GM12892 (cell line): ENCODE measurements at regions not wholly inside any gene's neighbourhood (a gene's known extent, or its start where the extent isn't known, plus 50 kb on each side); places are given as distances from the start of the nearest gene placed in this dataset.
"Not testable (repeated sequence)": the region's sequence is repeated elsewhere in the genome, so short reads cannot be mapped to it uniquely, and the experiment has no call there.

Experiments used
- DNase-seq: peaks from one replicate; pipeline ENCODE4 v3.0.0; 2011; ENCODE audit not compliant: insufficient read length
- FAIRE-seq: peaks from 2 replicates; lab custom pipeline; 2011; peaks lifted over from hg19 to GRCh38; lab: Jason Lieb, UNC
- POLR2A ChIP-seq: IDR thresholded peaks from 2 replicates; pipeline ENCODE4 v1.6.1; 2011; ENCODE audit warnings: low read depth, low read length, control low read depth
- POLR2AphosphoS5 ChIP-seq: IDR thresholded peaks from 2 replicates; pipeline ENCODE4 v1.6.1; 2011; ENCODE audit warnings: low read depth, low read length, control low read depth
- TAF1 ChIP-seq: IDR thresholded peaks from 2 replicates; pipeline ENCODE4 v1.6.1; 2011; ENCODE audit warnings: low read depth, mild to moderate bottlenecking, control low read depth, low read length, borderline replicate concordance

DNA sequence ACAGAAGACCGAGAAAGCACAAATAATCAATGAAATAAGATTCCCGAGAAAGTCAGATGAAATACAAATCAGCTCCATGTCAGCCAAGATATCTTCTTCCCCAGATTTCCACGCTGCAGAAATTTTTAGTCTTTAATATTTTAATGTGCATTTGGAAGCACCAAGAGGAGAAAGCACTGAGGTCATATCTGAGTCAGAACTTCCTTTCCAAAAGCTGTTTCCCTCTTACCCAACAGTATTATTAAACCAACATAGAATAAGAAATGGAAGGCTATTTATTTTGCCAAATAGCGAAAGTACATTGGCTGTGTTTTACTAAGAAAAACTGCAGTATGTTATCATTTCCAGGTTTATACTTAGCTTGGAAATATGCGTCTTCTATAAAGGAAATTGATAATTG is 772.1 kb upstream of the CDH9 start:
- no peak for DNase-seq
- no peak for TF ChIP-seq POLR2AphosphoS5
- TF ChIP-seq TAF1: no peak
- no peak for FAIRE-seq

DNA sequence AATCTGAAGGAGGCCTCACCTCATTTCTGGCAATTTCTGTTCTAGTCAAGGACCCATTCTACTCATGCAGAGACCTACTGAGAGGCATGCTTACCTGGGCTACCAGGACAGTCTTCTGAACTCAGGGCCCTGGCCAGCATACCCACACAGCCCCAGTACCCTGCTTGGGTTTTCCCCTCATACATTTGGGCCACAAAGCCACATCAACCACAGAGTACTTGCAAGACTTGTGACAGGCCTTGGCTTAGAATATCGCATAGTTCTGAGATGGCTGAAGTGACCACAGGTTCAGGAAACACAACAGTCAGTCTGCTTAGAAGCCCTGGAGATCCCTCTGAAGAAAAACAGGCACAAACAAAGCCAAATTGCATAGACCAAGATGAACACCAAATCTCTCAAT is 758.8 kb upstream of the CDH9 start:
- TF ChIP-seq POLR2A: no peak
- no peak for TF ChIP-seq POLR2AphosphoS5
- TF ChIP-seq TAF1: no peak
- DNase-seq (no peak), FAIRE-seq (no peak)

DNA sequence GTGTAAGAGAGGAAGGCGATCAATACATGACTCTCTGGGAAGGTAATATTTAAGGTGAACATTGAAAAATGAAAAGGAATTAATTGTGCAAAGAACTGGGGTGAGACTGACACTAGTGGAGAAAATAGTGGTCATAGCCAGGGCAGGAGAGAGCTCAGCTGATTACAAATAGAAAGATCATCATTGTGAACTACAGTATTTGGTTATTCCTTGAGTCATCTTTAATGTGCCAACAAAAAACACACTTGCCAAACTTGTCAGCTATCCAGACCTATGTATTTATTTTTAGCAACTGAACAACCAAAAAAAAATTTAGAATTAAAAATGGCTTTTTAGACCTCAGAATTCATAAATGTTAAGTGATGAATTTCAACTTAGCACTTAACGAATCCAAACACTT is 749.8 kb upstream of the CDH9 start:
- FAIRE-seq: no peak
- no peak for TF ChIP-seq POLR2A
- TF ChIP-seq TAF1: no peak
- no peak for TF ChIP-seq POLR2AphosphoS5
- no peak for DNase-seq

DNA sequence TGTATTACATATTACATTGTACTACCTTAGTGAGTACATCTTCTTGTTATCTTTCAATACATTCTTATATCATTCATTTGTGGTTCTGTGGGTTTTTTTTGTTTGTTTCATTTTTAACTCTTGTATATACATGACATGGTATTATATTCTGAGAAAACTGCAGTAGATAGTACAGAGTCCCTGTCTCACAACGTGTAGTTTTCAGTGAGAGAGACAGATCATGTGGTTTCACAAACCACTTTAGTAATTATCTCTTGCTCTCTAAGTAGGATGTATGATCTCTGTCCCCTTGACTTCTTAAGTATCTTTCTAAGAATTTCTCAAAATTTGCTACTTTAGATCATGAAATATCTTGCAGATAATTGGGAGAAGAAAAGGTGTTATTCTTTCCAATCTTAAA is 745.9 kb upstream of the CDH9 start:
- TF ChIP-seq TAF1: no peak
- TF ChIP-seq POLR2AphosphoS5: no peak
- no peak for TF ChIP-seq POLR2A
- FAIRE-seq (no peak), DNase-seq (no peak)

DNA sequence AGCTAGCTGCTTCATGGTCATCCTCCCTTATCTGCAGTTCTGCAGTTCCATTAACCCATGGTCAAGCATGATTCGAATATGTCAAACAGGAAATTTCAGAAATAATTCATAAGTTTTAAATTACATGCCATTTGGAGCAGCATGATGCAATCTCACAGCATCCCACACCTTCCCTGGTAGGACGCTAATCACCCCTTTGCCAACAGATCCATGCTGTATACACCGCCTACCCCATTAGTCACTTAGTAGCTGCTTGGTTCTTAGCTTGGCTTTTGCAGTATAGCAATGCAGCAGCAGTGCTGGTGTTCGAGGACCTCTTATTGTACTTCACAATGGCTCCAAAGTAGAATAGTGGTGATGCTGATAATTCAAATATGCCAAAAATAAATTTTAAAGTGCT is 739.7 kb upstream of the CDH9 start:
- TF ChIP-seq POLR2AphosphoS5 (no peak), TAF1 (no peak), POLR2A (no peak)
- FAIRE-seq: no peak

DNA sequence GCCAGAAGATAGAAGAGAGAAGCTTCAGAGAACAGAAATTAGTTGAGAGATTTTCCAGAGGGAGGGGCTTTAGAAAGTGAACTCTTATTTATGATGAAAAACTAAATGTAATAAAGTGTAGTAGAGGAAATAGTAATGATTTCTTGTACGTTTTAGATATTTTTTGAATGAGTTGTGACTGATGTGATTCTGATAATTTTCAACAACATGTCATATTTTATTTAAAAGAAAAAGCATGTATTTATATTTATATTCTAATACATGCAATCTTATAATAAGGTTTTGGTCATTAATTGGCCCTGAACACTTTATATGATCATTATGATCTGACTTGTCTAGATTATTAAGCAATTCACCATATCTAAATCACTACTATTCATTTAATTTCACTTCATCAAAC is 735.2 kb upstream of the CDH9 start:
- DNase-seq (no peak), FAIRE-seq (no peak)
- TF ChIP-seq TAF1: no peak
- no peak for TF ChIP-seq POLR2A
- TF ChIP-seq POLR2AphosphoS5: no peak

More for the DNA sequence above, 739.7 kb upstream of the CDH9 start:
- DNase-seq: no peak

DNA sequence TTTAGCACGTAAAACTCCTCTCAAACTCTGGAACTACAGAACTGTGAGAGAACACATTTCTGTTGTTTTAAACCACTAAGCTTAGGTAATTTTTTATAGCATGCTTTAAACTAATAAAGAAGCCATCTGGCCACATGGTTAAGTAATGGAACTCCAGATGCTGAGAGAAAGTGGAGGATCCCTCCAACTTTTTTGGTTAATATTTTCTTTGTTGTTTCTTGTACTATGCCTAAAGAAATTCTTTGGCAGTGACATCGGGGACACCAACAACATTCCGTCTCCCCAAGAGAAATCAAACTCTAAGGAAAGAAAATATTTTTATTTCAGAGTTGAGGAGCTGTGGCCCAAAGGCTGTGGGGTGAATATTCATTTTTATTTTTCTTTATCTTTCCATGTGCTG is 734.8 kb upstream of the CDH9 start:
- no peak for TF ChIP-seq POLR2AphosphoS5
- no peak for FAIRE-seq
- no peak for DNase-seq

DNA sequence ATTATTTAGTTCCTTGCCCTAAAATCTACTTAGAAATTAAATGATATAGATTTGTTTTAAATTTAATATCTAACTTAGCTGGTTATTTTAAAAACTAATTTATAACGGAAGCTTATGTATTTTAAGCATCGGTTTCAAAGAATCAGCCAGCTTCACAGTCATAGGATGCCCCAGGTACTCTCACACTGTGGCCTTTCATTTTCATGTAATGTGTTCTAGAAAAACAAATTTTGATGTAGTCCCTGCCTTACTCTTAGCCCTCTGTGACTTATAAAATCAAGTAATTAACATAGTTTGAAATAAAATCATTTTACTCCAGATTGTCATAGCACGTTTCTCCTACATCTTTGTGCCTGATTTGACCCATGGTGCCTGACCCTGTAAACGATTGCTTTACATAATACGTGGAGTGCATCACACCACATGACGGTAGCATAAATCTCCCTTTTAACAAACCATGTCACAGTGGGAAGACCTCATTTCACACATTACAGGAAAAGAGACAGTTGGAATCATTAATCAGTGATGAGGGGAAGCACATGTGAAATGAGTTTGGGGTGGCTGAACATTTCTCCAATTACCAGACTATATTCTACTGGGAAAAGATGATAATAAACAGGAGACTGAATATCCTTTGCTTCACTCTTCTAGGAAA is 731.5 kb upstream of the CDH9 start:
- DNase-seq (no peak), FAIRE-seq (no peak)
- TF ChIP-seq TAF1 (no peak), POLR2A (no peak), POLR2AphosphoS5 (no peak)

DNA sequence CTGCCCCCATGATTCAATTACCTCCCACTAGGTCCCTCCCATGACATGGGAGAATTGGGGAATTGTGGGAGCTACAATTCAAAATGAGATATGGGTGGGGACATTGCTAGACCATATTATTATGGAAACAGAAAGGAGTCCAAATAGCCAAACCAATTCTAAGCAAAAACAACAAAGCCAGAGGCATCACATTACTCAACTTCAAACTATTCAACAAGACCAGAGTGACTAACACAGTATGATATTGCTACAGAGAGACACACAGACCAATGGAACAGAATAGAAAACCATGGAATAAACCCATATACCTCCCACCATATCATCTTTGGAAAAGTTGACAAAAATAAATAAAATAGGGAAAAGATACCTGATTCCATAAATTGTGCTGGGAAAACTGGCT is 710.5 kb upstream of the CDH9 start:
- FAIRE-seq (no peak), DNase-seq (no peak)
- TF ChIP-seq POLR2AphosphoS5: no peak
- no peak for TF ChIP-seq POLR2A
- no peak for TF ChIP-seq TAF1

DNA sequence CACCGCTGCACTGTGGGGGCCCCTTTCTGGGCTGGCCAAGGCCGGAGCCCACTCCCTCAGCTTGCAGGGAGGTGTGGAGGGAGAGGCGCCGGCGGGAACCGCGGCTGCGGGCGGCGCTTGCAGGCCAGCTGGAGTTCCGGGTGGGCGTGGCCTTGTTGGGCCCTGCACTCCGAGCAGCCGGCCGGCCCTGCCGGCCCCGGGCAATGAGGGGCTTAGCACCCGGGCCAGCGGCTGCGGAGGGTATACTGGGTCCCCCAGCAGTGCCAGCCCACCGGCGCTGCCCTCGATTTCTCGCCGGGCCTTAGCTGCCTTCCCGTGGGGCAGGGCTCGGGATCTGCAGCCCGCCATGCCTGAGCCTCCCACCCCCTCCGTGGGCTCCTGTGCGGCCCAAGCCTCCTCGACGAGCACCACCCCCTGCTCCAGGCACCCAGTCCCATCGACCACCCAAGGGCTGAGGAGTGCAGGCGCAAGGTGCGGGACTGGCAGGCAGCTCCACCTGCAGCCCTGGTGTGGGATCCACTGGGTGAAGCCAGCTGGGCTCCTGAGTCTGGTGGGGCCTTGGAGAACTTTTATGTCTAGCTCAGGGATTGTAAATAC is 705.1 kb upstream of the CDH9 start:
- DNase-seq, FAIRE-seq: not testable (repeated sequence)

DNA sequence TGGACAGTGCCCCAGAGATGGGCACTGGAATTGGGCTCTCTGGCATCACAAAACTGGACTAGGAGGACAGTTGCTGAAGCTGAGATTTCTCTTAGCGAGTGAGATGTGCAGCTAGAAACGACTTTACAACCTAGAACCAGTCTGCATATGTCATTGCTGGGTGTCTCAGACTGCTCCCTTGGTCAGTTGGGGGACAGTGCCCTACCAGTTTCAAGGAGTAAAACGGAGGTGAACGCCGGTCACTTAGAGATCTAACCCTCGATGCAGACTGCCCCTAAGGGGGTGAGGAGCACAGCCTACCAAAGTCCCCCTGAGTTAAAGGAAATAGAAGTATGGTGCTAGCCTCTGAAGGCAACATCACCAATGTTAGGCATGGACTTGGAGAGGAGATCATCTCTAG is 704.4 kb upstream of the CDH9 start:
- FAIRE-seq (no peak), DNase-seq (no peak)
- TF ChIP-seq POLR2A (no peak), TAF1 (no peak), POLR2AphosphoS5 (no peak)

DNA sequence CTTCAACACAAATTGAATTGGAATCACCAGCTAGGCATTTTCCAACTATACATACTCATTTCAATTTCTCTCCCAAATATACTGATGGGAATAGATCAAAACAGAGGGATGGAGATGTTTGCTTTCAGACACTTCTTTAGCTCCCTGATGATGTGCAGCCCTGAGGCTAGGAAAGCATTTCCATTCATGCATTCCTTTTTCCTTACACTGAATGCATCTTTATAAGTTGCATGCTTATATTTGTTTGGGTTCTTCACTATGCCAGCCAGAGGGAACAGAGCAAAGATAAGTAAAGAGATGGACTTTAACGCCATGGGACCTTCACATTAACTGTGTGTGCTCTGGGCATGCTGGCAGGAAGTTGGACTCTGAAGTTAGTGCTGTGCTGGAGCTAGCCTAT is 696.5 kb upstream of the CDH9 start:
- FAIRE-seq (no peak), DNase-seq (no peak)
- no peak for TF ChIP-seq TAF1
- TF ChIP-seq POLR2A: no peak
- TF ChIP-seq POLR2AphosphoS5: no peak

DNA sequence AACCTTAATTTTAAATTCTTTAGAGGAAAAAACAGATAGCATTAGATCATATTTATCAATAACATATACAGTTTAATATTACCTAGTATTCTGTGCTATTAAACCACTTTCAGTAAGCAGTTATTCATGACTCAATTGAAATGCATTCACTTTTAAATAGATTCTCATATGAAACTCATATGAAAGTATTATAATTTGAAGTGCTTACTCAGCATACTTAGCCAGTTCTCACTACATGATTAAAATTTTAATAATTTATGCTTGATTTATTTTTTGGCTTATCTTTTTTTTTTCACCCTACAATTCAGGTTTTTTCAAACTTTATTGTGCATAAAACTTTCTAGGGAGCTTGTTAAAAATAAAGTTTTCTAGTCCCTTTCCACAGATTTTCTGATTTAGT is 694.9 kb upstream of the CDH9 start:
- no peak for FAIRE-seq
- TF ChIP-seq POLR2AphosphoS5 (no peak), POLR2A (no peak), TAF1 (no peak)
- DNase-seq: no peak
